Upper lobe of left lung (tissue), 4 donors: ENCODE measurements at regions not wholly inside any gene's neighbourhood (a gene's known extent, or its start where the extent isn't known, plus 50 kb on each side); places are given as distances from the start of the nearest gene placed in this dataset.

Experiments used
- EP300 ChIP-seq, 4 donors: sonication (generic); formaldehyde crosslinking; IDR thresholded peaks; one replicate each; pipeline ENCODE4 v1.5.1; 2017; ENCODE audit warnings: antibody characterized with exemption in 4 of 4, control low read depth in 2 of 4
- POLR2A ChIP-seq, 4 donors: fragments of 450-650 bp; IDR thresholded peaks; one replicate each; pipeline ENCODE4 v1.5.1; 2016 to 2017; ENCODE audit warnings: antibody characterized with exemption in 4 of 4, mild to moderate bottlenecking in 2 of 4
- POLR2AphosphoS5 ChIP-seq, 2 donors: sonication (generic); formaldehyde crosslinking; IDR thresholded peaks; one replicate each; pipeline ENCODE4 v1.5.1; 2017; ENCODE audit warnings: antibody characterized with exemption in 2 of 2
- TF ChIP-seq, protein P1 (sequence below), 6 experiments: fragments of 450-650 bp in 4 of 6; fragments of 200-600 bp in 2 of 6; sonication (generic) in 2 of 6; IDR thresholded peaks; one replicate each; pipeline ENCODE4 v1.5.1; 2016 to 2019; ENCODE audit warnings: antibody characterized with exemption in 6 of 6

DNA sequence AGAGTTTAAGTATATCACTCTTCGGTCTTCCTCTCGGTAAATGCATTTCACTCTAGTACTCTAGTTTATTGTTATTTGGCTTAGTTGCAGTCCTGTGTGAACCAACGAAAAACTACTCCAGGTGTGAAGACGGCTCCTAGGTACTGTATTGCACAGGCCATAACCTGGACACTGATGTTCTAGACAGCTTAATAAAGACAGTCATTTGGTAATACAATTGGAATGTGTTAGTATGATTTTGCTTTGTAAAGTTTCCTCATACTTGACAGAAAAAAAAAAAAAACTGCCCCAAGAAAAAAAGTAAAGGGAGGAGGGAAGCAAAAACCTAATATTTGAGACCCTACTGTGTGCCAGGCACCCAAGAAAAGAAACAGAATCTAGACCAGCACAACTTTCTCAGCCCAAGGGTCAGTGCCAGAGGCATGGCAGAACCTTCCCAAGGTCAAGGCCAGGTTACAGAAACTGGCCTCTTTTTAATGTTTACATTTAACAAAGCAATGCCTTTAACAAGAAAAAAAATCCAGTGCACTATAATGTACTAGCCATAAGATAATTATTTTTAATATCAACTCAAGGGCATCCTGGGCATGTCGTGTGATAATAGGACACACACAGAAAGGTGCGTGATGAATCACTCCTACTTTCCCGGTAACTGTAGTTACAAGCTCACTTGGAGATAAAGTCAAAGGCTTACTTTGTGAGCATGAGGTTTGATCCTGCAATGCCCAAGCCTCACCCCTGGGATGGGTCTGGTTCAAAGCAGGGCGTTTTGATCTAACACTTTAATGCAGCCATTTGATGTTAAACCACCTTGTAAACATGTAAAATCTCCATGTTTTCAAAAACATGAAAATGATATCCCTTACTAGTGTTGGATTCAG, 110.6 kb downstream of the BMP4 start:
- TF ChIP-seq EP300 (IDR thresholded peaks at IDR 0.05) (no peak), POLR2AphosphoS5 (IDR thresholded peaks at IDR 0.05) (no peak), POLR2A (IDR thresholded peaks at IDR 0.05) (no peak)
- TF ChIP-seq, protein P1, sequence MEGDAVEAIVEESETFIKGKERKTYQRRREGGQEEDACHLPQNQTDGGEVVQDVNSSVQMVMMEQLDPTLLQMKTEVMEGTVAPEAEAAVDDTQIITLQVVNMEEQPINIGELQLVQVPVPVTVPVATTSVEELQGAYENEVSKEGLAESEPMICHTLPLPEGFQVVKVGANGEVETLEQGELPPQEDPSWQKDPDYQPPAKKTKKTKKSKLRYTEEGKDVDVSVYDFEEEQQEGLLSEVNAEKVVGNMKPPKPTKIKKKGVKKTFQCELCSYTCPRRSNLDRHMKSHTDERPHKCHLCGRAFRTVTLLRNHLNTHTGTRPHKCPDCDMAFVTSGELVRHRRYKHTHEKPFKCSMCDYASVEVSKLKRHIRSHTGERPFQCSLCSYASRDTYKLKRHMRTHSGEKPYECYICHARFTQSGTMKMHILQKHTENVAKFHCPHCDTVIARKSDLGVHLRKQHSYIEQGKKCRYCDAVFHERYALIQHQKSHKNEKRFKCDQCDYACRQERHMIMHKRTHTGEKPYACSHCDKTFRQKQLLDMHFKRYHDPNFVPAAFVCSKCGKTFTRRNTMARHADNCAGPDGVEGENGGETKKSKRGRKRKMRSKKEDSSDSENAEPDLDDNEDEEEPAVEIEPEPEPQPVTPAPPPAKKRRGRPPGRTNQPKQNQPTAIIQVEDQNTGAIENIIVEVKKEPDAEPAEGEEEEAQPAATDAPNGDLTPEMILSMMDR (IDR thresholded peaks at IDR 0.05): no peak
